ENCODE measurements at regions not wholly inside any gene's neighbourhood (a gene's known extent, or its start where the extent isn't known, plus 50 kb on each side); places are given as distances from the start of the nearest gene placed in this dataset.

DNA sequence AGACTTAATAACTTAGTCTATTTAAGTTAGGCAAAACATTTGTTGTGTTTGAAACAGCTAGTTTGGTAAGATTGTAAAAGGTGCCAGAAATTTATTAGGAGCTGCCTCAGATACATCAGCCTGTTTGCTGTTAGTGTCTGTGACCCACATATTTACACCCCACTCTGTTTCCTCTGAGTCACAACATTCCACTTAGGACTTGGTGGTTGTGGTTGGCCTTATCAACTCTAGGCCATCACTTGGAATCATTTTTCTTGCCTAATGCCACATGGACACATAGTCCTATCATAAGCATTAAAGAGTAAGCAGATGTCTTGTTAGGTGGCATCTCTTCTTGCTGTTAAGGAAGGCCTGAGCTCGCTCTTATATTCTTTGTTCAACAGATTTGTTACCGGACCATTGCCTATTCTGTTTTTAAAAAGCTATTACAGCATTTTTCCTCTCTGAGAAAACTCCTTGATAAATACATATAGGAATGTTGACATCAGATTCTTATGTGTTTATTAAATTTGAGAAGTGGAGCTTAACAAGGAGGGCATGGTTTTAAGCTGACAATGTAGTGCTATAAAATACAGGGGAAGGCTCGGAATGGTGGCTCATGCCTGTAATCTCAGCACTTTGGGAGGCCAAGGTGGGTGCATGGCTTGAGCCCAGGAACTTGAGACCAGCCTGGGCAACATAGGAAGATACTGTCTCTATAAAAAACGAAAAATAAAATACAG, 51.2 kb upstream of the PGRMC2 start (continued):
- peak in 1 of 2 experiments; percentile 46; a peak in 2 of 4 replicates for TF ChIP-seq TRIM24 (IDR thresholded peaks at IDR 0.05)
- no peak for TF ChIP-seq CEBPG (CRISPR knock-in tag; IDR thresholded peaks at IDR 0.05)
- TF ChIP-seq CEBPG (tag; conservative IDR thresholded peaks at IDR 0.05 in 1 of 2, IDR thresholded peaks at IDR 0.05 in 1 of 2), result peak; percentile 37 to 66; a peak in 3 of 4 replicates
- TF ChIP-seq ATF3 (IDR thresholded peaks at IDR 0.05), result peak; percentile 37; the same call in 1 of the 2 replicates
- no peak for TF ChIP-seq ATF3 (CRISPR knock-in tag; conservative IDR thresholded peaks at IDR 0.05)
- peak; percentile 79; the same call in 1 of the 2 replicates for TF ChIP-seq ESRRA (IDR thresholded peaks at IDR 0.05; ENCODE audit: borderline replicate concordance, low read depth)
- no peak for TF ChIP-seq MECOM (CRISPR knock-in tag; IDR thresholded peaks at IDR 0.05)
- TF ChIP-seq MEIS2 (IDR thresholded peaks at IDR 0.05; ENCODE audit: partially characterized antibody), result peak; percentile 85
- TF ChIP-seq JUN (IDR thresholded peaks at IDR 0.05; ENCODE audit: borderline replicate concordance, low read depth, low read length), result peak; percentile 78; the same call in 1 of the 2 replicates
- TF ChIP-seq JUN (CRISPR knock-in tag; IDR thresholded peaks at IDR 0.05; ENCODE audit: borderline replicate concordance), result no peak
- TF ChIP-seq NCOR1 (IDR thresholded peaks at IDR 0.05), result 0 out of 2 replicates have a peak, but pooled peaks have one; percentile 31
- TF ChIP-seq CBFA2T3 (IDR thresholded peaks at IDR 0.05), result peak; percentile 49
- TF ChIP-seq, protein P1, sequence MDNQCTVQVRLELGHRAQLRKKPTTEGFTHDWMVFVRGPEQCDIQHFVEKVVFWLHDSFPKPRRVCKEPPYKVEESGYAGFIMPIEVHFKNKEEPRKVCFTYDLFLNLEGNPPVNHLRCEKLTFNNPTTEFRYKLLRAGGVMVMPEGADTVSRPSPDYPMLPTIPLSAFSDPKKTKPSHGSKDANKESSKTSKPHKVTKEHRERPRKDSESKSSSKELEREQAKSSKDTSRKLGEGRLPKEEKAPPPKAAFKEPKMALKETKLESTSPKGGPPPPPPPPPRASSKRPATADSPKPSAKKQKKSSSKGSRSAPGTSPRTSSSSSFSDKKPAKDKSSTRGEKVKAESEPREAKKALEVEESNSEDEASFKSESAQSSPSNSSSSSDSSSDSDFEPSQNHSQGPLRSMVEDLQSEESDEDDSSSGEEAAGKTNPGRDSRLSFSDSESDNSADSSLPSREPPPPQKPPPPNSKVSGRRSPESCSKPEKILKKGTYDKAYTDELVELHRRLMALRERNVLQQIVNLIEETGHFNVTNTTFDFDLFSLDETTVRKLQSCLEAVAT (IDR thresholded peaks at IDR 0.05), result 0 out of 4 replicates have a peak, but pooled peaks of 1 of the 2 experiments have one; percentile 47
- peak; percentile 60 for TF ChIP-seq SMARCC2 (IDR thresholded peaks at IDR 0.05; ENCODE audit: low read depth)
- TF ChIP-seq ARID1B (IDR thresholded peaks at IDR 0.05), result peak; percentile 74
- peak; percentile 44; the same call in 1 of the 2 replicates for TF ChIP-seq CTBP1 (IDR thresholded peaks at IDR 0.05; ENCODE audit: borderline replicate concordance)
- 0 out of 4 replicates have a peak, but pooled peaks of 1 of the 2 experiments have one; percentile 20 for TF ChIP-seq TEAD1 (CRISPR knock-in tag; IDR thresholded peaks at IDR 0.05)
- peak; percentile 11; the same call in 1 of the 2 replicates for TF ChIP-seq ELF2 (CRISPR knock-in tag; IDR thresholded peaks at IDR 0.05)
- peak; percentile 73; the same call in 1 of the 2 replicates for TF ChIP-seq TEAD4 (IDR thresholded peaks at IDR 0.05; ENCODE audit: low read length)
- no peak for TF ChIP-seq TEAD4 (CRISPR knock-in tag; IDR thresholded peaks at IDR 0.05; ENCODE audit: borderline replicate concordance)
- TF ChIP-seq, protein P2, sequence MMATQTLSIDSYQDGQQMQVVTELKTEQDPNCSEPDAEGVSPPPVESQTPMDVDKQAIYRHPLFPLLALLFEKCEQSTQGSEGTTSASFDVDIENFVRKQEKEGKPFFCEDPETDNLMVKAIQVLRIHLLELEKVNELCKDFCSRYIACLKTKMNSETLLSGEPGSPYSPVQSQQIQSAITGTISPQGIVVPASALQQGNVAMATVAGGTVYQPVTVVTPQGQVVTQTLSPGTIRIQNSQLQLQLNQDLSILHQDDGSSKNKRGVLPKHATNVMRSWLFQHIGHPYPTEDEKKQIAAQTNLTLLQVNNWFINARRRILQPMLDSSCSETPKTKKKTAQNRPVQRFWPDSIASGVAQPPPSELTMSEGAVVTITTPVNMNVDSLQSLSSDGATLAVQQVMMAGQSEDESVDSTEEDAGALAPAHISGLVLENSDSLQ (IDR thresholded peaks at IDR 0.05), result peak; percentile 21; the same call in 1 of the 2 replicates
